ENCODE measurements at regions not wholly inside any gene's neighbourhood (a gene's known extent, or its start where the extent isn't known, plus 50 kb on each side); places are given as distances from the start of the nearest gene placed in this dataset.

DNA sequence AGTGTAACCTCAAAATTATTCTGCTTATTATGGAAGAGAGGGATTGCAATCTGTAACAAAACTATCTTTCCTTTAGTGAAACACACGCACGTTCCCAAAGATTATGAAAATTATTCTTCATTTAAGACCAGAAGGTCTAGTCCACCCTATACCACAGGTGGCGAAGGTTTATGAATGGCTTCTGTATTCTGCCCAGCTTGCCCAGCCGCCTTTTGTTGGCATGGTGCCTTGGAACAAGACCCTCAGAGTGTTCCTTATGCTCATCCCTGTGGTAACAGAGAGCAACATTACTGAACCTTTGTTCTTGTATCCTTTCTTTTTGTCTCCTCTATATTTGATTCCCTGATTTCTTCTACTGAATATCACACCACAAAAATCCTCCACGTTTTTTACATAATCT, 116.4 kb downstream of the FAR1 start:
- TF ChIP-seq ZNF274 (IDR thresholded peaks at IDR 0.05; ENCODE audit: low read depth, low read length): no peak
- TF ChIP-seq SUZ12 (IDR thresholded peaks at IDR 0.05; ENCODE audit: extremely low read depth, insufficient read depth, insufficient read length): no peak
- no peak for TF ChIP-seq YY1 (IDR thresholded peaks at IDR 0.05; ENCODE audit: insufficient read depth, insufficient read length)
